Hippocampal formation (tissue), 2 donors: ENCODE measurements at regions not wholly inside any gene's neighbourhood (a gene's known extent, or its start where the extent isn't known, plus 50 kb on each side); places are given as distances from the start of the nearest gene placed in this dataset.
"Not testable (repeated sequence)": the region's sequence is repeated elsewhere in the genome, so short reads cannot be mapped to it uniquely, and the experiment has no call there.

Experiments
- DNase-seq, 2 donors: peaks; one replicate each; lab custom pipeline; 2025; lab: John Stamatoyannopoulos, UW

GRCh38 chr2:144011553-144011952 is 508.4 kb downstream of the ZEB2 start:
- no peak for DNase-seq

GRCh38 chr2:144011098-144011497 is 508.8 kb downstream of the ZEB2 start:
- DNase-seq = no peak

- no peak for DNase-seq
These were observed 509.7 kb downstream of the ZEB2 start for GRCh38 chr2:144010096-144010836.

DNA sequence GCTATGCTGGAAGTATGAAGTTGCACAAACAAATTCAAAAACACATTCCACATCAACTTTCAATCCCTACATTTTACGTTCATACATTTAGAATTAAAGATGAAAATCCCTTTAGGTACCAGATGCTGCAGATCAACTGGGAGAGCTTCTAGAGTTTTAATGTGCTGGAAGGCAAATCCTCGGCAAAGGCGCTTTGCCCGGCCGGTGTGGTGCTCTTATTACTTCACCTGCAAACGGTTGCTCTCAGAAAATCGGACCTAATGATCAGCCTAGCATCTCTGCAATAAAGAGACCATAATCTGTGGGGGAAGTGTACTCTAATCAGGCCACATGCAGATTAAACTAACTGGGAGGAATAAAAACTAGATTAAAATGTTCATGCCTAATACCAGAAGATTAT is 513.8 kb downstream of the ZEB2 start:
- no peak for DNase-seq

DNA sequence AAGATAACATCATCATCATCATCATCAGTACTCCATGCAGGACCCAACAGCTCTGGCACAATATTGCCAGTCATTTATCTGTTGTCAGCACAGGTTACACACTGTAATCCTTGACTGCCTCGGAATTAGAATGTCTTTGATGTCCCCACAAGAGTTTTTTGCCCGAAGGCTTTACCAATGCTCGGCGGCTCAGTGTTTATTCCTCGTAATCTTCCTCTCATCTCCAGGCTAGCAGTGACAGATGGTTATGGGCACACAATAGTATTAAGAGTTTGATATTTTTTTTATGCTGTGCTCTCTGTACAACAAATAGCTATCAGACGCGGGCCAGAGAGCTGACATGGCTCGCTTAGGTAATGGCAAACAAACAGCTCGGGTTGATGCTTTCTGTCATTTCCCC is 515.2 kb downstream of the ZEB2 start:
- no peak for DNase-seq

DNA sequence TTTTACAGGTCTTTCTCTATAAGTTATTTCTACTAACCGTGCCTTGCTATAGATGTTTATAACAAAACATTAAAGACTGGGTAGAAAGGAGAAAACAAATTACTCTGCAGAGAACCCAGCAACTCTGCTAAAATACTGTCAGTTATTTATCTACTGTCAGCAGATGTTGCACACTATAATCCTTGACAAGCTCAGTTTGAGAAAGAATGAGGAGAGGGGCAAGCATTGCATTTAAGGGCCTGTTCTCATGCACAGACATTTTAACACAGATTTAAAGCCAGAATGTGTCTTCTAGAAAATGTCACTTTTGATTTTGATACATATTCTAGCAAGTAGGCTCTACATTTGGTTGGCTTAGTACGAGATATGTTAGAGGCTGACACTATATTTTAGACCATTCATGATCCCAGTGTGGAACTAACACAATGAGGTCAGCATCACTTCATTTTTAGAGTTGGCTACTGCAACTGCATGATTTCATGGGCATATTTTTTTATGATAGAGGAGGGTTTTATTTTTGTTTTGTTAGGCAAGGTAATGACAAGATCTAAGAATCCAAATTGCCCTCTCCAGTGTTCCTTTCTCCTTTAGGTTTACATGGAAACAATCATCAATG is 516.4 kb downstream of the ZEB2 start:
- no peak for DNase-seq

DNA sequence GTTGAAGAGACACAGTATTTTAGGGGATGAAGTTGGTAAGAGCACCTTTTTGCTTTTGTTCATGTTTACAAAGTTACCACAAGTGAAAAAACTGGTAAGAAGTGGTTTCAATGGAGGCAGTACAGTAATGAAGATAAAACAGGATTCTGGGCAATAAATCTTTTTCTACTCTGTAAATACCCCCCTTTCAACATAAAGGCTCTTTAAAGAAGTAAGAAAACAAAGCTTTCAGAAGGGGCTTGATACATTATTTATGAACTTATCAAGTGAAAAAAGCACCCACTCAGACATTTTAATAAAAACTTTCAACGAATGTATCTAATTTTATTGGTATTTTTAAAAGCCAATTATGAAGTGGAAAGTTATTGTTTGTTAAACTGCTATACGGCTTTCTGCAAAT is 522.9 kb downstream of the ZEB2 start:
- no peak for DNase-seq

- DNase-seq = no peak
These were observed 525.0 kb downstream of the ZEB2 start for GRCh38 chr2:143994961-143995360.

DNA sequence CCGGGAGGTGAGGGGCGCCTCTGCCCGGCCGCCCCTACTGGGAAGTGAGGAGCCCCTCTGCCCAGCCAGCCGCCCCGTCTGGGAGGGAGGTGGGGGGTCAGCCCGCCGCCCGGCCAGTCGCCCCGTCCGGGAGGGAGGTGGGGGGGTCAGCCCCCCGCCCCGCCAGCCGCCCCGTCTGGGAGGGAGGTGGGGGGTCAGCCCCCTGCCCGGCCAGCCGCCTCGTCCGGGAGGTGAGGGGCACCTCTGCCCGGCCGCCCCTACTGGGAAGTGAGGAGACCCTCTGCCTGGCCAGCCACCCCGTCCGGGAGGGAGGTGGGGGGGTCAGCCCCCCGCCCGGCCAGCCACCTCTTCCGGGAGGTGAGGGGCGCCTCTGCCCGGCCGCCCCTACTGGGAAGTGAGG is 528.3 kb downstream of the ZEB2 start:
- DNase-seq = not testable (repeated sequence)

DNA sequence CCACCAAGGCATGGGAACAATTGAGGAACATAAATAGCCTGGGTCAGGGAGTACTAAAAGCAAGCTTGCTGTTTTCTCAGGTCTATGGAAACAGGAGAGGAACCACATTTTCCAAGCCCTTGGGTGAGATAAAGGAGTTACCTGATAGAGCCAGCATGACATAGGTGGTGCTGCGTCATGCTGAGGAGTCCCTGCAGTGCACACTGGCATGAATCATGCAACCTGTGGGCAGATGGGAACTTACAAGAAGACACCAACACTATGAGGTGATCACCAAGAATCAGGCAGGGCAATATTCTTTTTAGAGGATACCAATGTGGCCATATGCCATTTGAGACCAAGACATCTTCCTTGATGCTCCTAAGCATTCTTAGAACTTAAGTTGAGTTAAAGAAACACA is 531.8 kb downstream of the ZEB2 start:
- no peak for DNase-seq

DNA sequence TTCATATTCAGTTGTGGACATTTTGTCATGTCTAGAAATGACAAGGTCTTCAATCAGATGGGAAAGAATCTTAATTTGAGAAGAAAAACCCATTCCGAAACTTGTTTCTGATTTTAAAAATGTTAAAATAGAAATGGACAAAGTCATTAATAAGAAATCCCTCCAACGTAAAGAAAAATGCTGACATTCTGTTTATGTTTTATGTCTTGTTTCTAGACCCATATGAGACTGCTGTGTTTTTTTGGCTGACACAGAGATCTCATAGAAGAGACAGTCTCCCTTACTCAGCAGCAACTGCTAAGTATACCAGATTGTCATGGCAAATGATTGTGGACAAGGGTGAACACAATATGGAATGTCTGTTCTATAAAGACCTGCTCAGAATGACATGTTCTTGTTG is 538.5 kb downstream of the ZEB2 start:
- DNase-seq = no peak

- DNase-seq = no peak
These were observed 542.6 kb downstream of the ZEB2 start for GRCh38 chr2:143977356-143977755.

- no peak for DNase-seq
These were observed 544.7 kb downstream of the ZEB2 start for GRCh38 chr2:143975216-143975615.

DNA sequence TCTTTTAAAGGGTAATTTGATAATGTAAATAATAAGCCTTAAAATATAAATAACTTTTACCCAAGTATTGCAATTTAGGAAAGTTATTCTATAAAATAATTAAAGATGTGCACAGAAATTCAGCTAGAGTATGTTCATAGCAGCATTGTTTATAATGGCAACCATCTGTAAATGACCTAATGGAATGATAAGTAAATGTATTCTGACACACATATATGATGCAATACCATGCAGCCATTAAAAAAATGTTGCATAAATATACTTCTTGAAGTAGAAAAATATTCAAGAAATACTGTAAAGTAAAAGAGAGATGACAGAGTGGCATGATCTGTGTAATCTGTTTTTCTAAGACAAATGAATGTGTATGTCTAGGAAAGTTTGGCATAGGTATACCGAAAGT is 545.7 kb downstream of the ZEB2 start:
- DNase-seq = no peak

DNA sequence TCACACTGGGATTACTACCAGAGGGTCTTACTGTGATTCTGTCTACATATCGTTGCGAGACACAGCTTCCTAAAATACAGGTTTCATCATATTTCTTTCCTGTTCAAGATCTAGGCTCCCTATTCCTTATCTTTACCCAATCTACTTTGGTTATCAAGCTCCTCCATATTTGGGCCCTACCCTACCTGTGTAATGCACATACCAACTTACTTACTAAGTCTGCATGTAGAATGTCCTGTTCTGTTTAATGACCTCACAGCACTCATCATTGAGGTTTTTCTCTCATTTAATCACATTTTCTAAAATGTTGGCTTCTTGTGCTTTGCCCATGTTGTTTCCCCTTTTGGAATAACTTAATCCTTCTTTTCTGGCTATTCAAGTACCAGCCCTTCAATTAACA is 551.1 kb downstream of the ZEB2 start:
- no peak for DNase-seq

DNA sequence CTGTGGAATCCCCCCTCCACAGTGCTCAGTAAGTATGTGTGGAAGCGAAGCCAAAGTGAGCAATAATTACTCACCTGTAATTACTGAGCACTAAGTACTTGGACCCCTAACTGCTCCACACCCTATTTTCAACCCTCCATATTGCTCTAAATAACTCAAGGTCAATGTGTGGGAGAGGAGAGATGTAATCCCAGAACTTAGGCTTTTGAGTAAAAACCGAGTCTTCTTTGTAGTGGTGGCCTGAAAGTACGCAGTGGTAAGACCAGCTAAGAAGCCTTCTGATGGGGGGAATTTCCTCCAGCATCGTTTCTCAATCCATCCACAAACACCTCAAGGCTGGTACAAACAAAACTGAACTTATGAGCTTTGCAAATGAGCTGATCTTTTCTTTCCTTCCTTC is 551.6 kb downstream of the ZEB2 start:
- DNase-seq = no peak

GRCh38 chr2:143965493-143966164 is 554.3 kb downstream of the ZEB2 start:
- no peak for DNase-seq

GRCh38 chr2:143964891-143965290 is 555.0 kb downstream of the ZEB2 start:
- no peak for DNase-seq

DNA sequence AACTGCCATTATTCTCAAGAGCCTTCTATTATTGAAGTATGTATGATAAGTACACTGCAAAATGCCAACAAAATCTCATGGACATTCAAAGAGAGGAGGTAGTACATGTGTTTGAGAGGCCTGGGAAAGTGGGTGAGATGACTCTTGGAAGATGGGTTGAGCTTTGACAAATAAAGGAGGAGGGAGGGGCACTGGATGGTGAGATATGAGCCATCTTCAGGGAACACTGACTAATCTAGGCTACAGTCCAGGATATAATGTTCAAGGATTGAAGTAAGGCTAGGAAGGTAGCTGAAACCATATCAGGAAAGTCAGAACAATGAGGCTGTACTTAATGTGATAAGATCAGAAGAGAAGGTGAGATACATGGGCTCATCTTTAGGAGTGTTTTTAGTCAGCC is 559.7 kb downstream of the ZEB2 start:
- DNase-seq = no peak

DNA sequence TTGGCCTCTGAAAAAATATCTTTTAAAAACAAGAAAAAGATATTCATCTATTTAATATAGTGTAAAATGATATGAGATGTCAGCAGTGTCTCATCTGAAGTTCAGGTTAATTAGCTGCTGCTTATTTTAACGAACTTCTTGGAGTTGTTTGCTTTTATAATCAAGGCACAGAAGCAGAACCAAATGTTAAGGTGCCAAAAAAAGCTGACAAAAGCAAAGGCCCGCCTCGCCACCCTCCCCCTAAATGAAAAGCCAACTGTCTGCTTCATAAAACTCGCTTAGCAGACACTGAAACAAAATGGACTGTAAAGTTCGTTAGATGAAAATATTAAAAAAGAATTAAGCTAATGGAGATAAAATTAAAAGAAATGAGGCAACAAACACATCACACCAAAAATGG is 562.6 kb downstream of the ZEB2 start:
- no peak for DNase-seq

- DNase-seq = no peak
These were observed 564.4 kb downstream of the ZEB2 start for GRCh38 chr2:143955401-143956065.

DNA sequence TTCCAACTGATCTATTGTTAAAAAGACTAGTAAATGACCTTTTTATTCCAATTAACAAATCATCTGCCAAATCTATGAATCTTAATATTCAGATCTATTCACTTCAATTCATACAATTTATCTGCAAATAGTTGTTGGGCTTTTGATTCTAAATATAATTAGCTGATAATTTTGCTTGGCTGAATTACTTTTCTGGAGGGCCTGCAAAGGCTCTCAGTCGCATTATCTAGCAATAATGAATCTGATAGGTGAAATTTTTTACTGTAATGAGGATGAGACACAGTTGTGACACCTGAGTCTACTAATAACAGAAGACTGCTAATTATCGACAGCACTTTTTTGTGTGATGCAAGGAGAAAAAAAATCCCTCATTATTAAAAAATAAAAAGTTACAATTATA is 565.1 kb downstream of the ZEB2 start:
- no peak for DNase-seq

GRCh38 chr2:143954186-143954585 is 565.7 kb downstream of the ZEB2 start:
- DNase-seq = no peak
